ENCODE measurements at regions not wholly inside any gene's neighbourhood (a gene's known extent, or its start where the extent isn't known, plus 50 kb on each side); places are given as distances from the start of the nearest gene placed in this dataset.

GRCh38 chr5:74021126-74021525 is 395.1 kb downstream of the ARHGEF28 start:
- BruUV-seq (replicated peaks) = no TSS peak
- Histone ChIP-seq H3K36me3 (ENCODE audit: control insufficient read depth in 2 of 2, insufficient read depth in 2 of 2, low read length in 1 of 2) (no peaks in the 10 kb centered on the region), H3K79me2 (ENCODE audit: control insufficient read depth, insufficient read depth, low read length) (no peaks in the 10 kb centered on the region), H2AFZ (ENCODE audit: control insufficient read depth, low read depth, low read length) (no peak overlapping the region), H4K20me1 (ENCODE audit: control insufficient read depth, insufficient read depth) (no peaks in the 10 kb centered on the region), H3K27me3 (replicated peaks in 1 of 2; ENCODE audit: control insufficient read depth in 2 of 2, insufficient read depth in 2 of 2, low read length in 1 of 2) (no peaks in the 10 kb centered on the region), H3K4me3 (no peak overlapping the region), H3K27ac (ENCODE audit: control insufficient read depth, insufficient read depth) (no peak overlapping the region), H3K4me1 (ENCODE audit: control insufficient read depth, insufficient read depth, low read length) (no peaks in the 10 kb centered on the region), H3K4me2 (ENCODE audit: control insufficient read depth, insufficient read depth) (no peak overlapping the region), H3K9me3 (replicated peaks; ENCODE audit: control insufficient read depth, insufficient read depth, low read length) (no peaks in the 10 kb centered on the region), H3K9ac (ENCODE audit: control insufficient read depth, insufficient read depth, low read length) (no peak overlapping the region)
- ATAC-seq (no peak), FAIRE-seq (no peak), DNase-seq (ENCODE audit: low read depth, low spot score) (no peak)
- CTCF ChIA-PET = no interaction called here
- in situ Hi-C loops (cut with MboI) = no loop called here
- intact Hi-C loops (cut with micrococcal nuclease; ENCODE audit: unreplicated experiment) = no loop called here
- RAD21 ChIA-PET (ENCODE audit: unreplicated experiment) = no interaction called here
- SMC1A ChIA-PET (ENCODE audit: uncharacterized antibody, unreplicated experiment) = interaction anchor here (1.1 to 1.7 kb wide), 2 partner anchors 76 to 114 kb away, joined by 3 read pairs; no protein-coding TSS in a partner anchor
- POLR2A ChIA-PET = no interaction called here
- TF ChIP-seq CEBPZ (IDR thresholded peaks at IDR 0.05; ENCODE audit: low read depth, low read length) = no peak
- TF ChIP-seq SUZ12 (IDR thresholded peaks at IDR 0.05; ENCODE audit: unreplicated experiment) = no peak
- TF ChIP-seq BACH1 (IDR thresholded peaks at IDR 0.05; ENCODE audit: borderline replicate concordance) = no peak
- TF ChIP-seq SPI1 (IDR thresholded peaks at IDR 0.05; ENCODE audit: borderline replicate concordance, insufficient read depth, low read depth, low read length) = no peak
- TF ChIP-seq IRF5 (IDR thresholded peaks at IDR 0.05; ENCODE audit: borderline replicate concordance) = no peak
- no peak for TF ChIP-seq NFYA (IDR thresholded peaks at IDR 0.05; ENCODE audit: borderline replicate concordance, low read depth, low read length)
- no peak for TF ChIP-seq RB1 (IDR thresholded peaks at IDR 0.05; ENCODE audit: borderline replicate concordance)
- no peak for TF ChIP-seq ASH2L (IDR thresholded peaks at IDR 0.05; ENCODE audit: borderline replicate concordance, low read depth)
- TF ChIP-seq REST (IDR thresholded peaks at IDR 0.05; ENCODE audit: low read depth, low read length) = no peak
- TF ChIP-seq SMARCA5 (IDR thresholded peaks at IDR 0.05) = no peak
- no peak for TF ChIP-seq ZNF217 (IDR thresholded peaks at IDR 0.05)
- TF ChIP-seq MEF2A (IDR thresholded peaks at IDR 0.05; ENCODE audit: insufficient read depth, low read depth, low read length) = no peak
- no peak for TF ChIP-seq NFIC (IDR thresholded peaks at IDR 0.05; ENCODE audit: low read depth, low read length)
